Activated T-cell treated with anti-CD3 and anti-CD28 coated beads, Interleukin-2, amount 50 U/mL, for 72 hours (primary cell): ENCODE measurements at regions not wholly inside any gene's neighbourhood (a gene's known extent, or its start where the extent isn't known, plus 50 kb on each side); places are given as distances from the start of the nearest gene placed in this dataset.
"Not testable (repeated sequence)": the region's sequence is repeated elsewhere in the genome, so short reads cannot be mapped to it uniquely, and the experiment has no call there.

ENCODE experiments used
- ATAC-seq, 2 donors: fragments of 150-1000 bp; cut with Tn5 transposase; replicated peaks in 1 of 2; 2 replicates each; pipeline ENCODE4 v1.10.0; 2021; ENCODE audit warnings: moderate library complexity in 2 of 2, mild to moderate bottlenecking in 1 of 2
- DNase-seq, 2 donors: peaks; one replicate each; pipeline ENCODE4 v3.0.0; 2021 to 2022; ENCODE audit warnings: mixed read lengths in 1 of 2
- H3K27ac Mint-ChIP-seq: one replicate; pipeline ENCODE4 v1.8.0; 2022; ENCODE audit warnings: mild to moderate bottlenecking, moderate library complexity, mixed read lengths
- H3K27me3 Mint-ChIP-seq: one replicate; pipeline ENCODE4 v1.8.0; 2022; ENCODE audit warnings: low read depth, mixed read lengths
- H3K36me3 Mint-ChIP-seq, 2 donors: one replicate each; pipeline ENCODE4 v1.8.0; 2022; ENCODE audit warnings: mixed read lengths in 2 of 2, mild to moderate bottlenecking in 1 of 2; ENCODE audit not compliant: insufficient read depth in 2 of 2
- H3K4me1 Mint-ChIP-seq: one replicate; pipeline ENCODE4 v1.8.0; 2022; ENCODE audit warnings: low read depth, mixed read lengths
- H3K4me3 Mint-ChIP-seq, 2 donors: one replicate each; pipeline ENCODE4 v1.8.0; 2022; ENCODE audit warnings: mild to moderate bottlenecking in 2 of 2, mixed read lengths in 2 of 2, moderate library complexity in 2 of 2
- H3K9me3 Mint-ChIP-seq, 2 donors: one replicate each; pipeline ENCODE4 v1.8.0; 2022; ENCODE audit warnings: mixed read lengths in 2 of 2

DNA sequence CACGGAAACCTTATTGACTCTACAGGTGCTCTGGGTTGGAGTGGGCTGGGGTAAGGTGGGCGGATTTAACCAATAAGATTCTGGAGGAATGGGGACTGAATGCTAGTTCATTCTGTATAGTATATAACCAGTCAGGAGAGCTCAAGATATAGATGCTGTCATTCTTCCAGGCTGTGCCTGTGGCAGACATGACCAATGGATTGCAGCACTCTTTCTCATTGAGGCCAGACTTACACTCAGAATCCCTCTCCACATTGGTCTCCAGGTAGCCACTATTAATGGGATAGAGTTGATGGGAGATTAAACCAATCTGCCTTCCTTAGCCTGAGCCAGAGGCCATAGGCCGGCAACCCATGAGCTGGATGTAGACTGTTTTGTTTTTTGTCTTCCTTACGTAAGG is 82.8 kb upstream of the MEF2A start:
- no peak for DNase-seq
- Mint-ChIP-seq H3K9me3 (no peaks in the 10 kb centered on the region), H3K4me3 (no peak overlapping the region), H3K27me3 (peaks cover 12% of the 10 kb centered on the region), H3K27ac (no peak overlapping the region), H3K36me3 (peaks cover 3% of the 10 kb centered on the region in 2 donors), H3K4me1 (peaks cover 28% of the 10 kb centered on the region)
- ATAC-seq = no peak

DNA sequence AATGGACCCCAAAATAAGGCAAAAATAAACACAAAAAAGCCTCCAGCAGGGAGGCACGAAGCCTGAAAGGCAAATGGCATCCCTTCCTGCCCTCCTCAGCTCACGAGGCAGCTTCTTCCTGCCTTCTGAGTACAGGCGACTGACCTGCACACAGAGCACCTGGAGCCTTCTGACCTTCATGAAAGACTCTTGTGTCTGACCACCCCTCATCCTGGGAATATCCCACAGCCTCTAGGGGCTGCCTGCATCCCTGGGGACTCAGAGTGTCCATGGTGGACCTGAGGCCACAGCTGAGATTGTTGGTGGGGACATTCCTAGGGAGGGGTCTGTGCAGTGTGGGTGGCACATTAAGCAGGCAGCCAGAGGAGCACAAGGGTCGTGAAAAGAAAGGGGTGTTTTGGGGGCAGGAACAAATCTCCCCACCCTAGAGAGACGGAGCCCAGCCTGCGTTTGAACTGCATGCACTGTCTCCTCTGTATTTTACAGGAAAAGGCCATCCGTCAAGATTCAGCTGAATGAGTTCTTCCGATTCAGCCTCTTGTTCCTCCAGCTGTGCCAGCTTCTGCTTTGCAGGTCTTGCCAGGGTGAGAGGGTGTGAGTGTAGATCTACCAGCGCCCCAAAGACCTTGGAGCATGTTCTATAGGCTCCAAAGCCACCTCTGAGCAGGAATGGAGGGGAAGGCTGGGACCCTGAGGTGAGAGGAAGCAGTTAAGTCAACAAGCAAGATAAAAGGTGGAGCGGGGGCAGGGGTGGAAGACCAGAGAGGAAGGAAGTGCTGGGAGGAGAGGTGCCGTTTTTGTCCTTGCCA is 80.4 kb upstream of the MEF2A start:
- peaks cover 25% of the 10 kb centered on the region for H3K4me1 Mint-ChIP-seq
- no peak overlapping the region for H3K27ac Mint-ChIP-seq
- no peaks in the 10 kb centered on the region for H3K9me3 Mint-ChIP-seq
- ATAC-seq (no peak), DNase-seq (no peak)
- peaks cover 12% of the 10 kb centered on the region for H3K27me3 Mint-ChIP-seq
- peak overlapping the region; percentile 58 to 76 for H3K4me3 Mint-ChIP-seq
- peaks cover 3% of the 10 kb centered on the region in 2 donors for H3K36me3 Mint-ChIP-seq

DNA sequence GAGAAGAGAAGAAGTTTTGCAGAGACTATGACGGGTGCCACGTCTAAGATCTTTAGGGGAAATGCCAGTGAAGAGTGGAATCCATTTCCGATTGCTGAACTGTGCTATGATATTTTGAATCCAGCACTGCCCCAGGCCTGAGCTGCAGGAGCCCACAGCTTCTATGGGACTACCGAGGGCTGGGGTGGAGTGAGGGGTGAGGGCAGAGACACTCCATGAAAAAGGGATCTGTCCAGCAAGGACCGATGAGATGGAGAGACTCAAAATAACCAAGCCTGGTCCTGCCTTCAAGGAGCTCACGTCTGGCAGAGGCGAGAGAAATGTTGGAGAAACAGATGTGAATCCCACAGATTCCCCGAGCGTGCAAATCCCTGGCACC is 79.8 kb upstream of the MEF2A start:
- H3K27ac Mint-ChIP-seq = no peak overlapping the region
- H3K36me3 Mint-ChIP-seq = peaks cover 3% of the 10 kb centered on the region in 2 donors
- DNase-seq = no peak
- peaks cover 12% of the 10 kb centered on the region for H3K27me3 Mint-ChIP-seq
- ATAC-seq = no peak
- H3K9me3 Mint-ChIP-seq = no peaks in the 10 kb centered on the region
- peaks cover 25% of the 10 kb centered on the region for H3K4me1 Mint-ChIP-seq
- peak overlapping the region; percentile 58 to 76 for H3K4me3 Mint-ChIP-seq

DNA sequence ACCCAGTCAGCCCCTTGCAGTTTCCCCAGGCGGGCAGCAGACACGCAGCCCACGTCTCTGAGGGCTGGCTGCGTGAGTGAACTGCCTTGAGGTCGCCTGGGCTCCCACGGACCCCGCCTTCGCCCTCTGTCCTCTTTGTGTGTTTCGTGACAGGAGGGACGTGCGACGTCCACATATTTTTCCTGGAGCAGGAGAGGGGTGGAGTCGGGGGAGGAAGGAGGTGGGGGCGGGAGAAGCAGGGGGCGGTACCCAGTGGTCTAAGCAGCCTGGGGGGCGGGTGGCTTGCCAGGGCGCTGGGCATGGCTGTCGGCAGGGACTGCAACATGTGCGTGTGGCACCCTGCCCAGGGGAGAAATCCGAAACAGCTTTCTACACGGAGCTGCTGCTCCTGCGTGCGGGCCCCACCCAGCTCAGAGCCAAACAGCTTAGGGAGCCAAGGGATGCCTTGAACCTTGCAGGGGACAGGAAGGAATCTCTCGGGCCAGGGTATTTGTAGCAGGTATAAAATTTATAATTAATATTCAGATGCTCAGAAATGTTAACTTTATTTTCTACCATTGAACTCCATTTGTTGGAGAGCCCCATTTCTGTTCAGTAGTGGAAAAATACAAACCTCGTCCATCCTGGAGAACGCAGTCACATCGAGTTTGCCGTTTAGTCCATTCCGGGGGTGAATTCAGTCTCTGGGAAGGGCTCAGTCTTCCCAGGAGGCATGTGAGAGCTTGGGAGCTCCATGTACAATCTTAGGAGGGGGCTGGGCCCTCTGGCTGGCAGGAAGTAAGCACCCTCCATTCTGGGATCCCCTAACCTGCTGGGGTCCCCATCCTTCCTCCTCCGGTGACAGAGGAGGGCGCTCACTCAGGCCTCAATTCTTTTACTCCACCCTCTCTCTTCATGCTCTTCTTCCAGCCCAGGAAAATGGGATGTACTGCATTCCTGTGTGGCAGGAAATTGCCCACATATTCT is 79.1 kb upstream of the MEF2A start:
- peak overlapping the region in 1 of 2 donors; percentile 76 for H3K4me3 Mint-ChIP-seq
- peaks cover 25% of the 10 kb centered on the region for H3K4me1 Mint-ChIP-seq
- no peaks in the 10 kb centered on the region for H3K9me3 Mint-ChIP-seq
- DNase-seq (peak in 1 of 2 donors; percentile 17), ATAC-seq (peak; percentile 37 to 52)
- H3K27ac Mint-ChIP-seq = no peak overlapping the region
- peaks cover 3% of the 10 kb centered on the region in 2 donors for H3K36me3 Mint-ChIP-seq
- H3K27me3 Mint-ChIP-seq = peaks cover 12% of the 10 kb centered on the region

DNA sequence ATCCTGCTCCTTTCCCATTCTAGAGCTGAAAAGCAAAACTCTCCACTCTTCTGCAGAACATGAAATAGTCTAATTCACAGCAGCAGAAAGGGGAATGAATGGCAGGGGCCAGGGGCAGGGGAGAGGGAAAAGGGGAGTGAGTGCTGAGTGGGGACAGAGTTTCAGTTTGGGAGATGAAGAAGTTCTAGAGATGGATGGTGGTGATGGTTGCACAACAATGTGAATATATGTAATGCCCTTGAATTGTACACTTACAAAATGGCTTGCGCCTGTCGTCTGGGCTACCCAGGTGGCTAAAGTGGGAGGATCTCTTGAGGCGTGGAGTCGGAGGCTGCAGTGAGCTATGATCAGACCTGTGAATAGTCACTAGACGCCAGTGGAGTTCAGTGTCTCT is 78.5 kb upstream of the MEF2A start:
- Mint-ChIP-seq H3K27ac (no peak overlapping the region), H3K27me3 (peaks cover 12% of the 10 kb centered on the region), H3K4me1 (peaks cover 20% of the 10 kb centered on the region), H3K36me3 (peaks cover 0 to 3% of the 10 kb centered on the region in 2 donors), H3K9me3 (no peaks in the 10 kb centered on the region), H3K4me3 (peak overlapping the region in 1 of 2 donors; percentile 76)
- no peak for ATAC-seq
- DNase-seq = no peak

DNA sequence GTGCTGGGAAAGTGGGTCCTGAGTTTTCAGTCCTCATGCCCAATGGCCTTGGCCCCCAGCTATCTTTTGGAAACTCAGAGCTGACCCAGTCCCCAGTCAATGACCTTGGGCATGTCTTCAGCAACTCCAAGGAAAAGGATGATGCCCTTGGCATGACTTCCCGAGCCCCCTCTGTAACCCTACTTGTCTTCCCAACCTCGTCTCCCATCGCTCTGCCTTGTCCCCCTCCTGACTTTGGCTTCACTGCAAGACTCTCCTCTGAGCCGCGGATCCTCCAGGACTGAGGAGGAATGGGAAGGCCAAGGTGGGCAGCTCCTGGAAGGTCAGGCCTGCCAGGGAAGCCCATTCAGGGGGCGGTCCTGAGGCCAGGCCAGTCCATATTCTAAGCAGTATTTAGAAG is 73.5 kb upstream of the MEF2A start:
- H3K4me3 Mint-ChIP-seq = no peak overlapping the region
- H3K9me3 Mint-ChIP-seq = no peaks in the 10 kb centered on the region
- peaks cover 16% of the 10 kb centered on the region for H3K4me1 Mint-ChIP-seq
- ATAC-seq = no peak
- H3K27me3 Mint-ChIP-seq = peaks cover under 1% of the 10 kb centered on the region
- no peaks in the 10 kb centered on the region for H3K36me3 Mint-ChIP-seq
- no peak overlapping the region for H3K27ac Mint-ChIP-seq
- DNase-seq = no peak

DNA sequence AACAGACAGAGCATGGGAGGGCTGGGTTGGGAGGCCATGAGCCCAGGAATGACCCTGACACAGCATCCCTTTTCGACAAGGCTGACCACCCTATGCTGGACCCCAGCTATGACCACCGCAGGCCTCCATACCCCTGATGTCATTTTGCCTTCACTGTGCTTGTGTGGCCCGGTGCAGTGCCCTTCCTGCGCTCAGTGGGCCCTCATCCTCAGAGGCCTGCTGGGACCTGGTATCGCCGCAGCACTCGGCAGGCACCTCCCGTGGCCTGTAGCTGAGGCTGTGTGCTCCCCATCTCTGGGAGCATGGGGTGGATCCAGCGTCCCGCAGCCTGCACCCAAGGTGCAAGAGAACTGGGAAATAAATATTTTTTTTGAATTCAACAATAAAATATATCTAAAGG is 73.1 kb upstream of the MEF2A start:
- H3K4me1 Mint-ChIP-seq = peaks cover 14% of the 10 kb centered on the region
- DNase-seq = no peak
- H3K27ac Mint-ChIP-seq = no peak overlapping the region
- peaks cover 5% of the 10 kb centered on the region for H3K27me3 Mint-ChIP-seq
- no peak overlapping the region for H3K4me3 Mint-ChIP-seq
- no peak for ATAC-seq
- H3K36me3 Mint-ChIP-seq = no peaks in the 10 kb centered on the region
- H3K9me3 Mint-ChIP-seq = no peaks in the 10 kb centered on the region

DNA sequence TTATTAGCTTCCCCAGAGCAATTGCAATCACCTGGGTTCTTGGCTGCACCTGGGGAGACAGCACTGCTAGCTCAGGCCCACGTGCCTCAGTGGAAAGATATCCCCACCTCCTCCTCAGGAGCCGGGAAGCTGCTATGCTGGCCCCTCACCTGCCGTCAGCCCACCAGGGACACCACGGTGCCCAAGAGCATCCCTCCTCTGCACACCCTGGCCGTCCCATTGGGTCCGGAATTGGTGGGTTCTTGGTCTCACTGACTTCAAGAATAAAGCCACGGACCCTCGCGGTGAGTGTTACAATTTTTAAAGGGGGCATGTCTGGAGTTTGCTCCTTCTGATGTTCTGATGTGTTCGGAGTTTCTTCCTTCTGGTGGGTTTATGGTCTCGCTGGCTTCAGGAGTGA is 72.3 kb upstream of the MEF2A start:
- Mint-ChIP-seq H3K4me1 (peaks cover 17% of the 10 kb centered on the region), H3K27me3 (peaks cover 8% of the 10 kb centered on the region), H3K36me3 (peaks cover 0 to under 1% of the 10 kb centered on the region in 2 donors), H3K4me3 (no peak overlapping the region), H3K9me3 (peaks cover 0 to 3% of the 10 kb centered on the region in 2 donors), H3K27ac (no peak overlapping the region)
- DNase-seq (no peak), ATAC-seq (no peak)

DNA sequence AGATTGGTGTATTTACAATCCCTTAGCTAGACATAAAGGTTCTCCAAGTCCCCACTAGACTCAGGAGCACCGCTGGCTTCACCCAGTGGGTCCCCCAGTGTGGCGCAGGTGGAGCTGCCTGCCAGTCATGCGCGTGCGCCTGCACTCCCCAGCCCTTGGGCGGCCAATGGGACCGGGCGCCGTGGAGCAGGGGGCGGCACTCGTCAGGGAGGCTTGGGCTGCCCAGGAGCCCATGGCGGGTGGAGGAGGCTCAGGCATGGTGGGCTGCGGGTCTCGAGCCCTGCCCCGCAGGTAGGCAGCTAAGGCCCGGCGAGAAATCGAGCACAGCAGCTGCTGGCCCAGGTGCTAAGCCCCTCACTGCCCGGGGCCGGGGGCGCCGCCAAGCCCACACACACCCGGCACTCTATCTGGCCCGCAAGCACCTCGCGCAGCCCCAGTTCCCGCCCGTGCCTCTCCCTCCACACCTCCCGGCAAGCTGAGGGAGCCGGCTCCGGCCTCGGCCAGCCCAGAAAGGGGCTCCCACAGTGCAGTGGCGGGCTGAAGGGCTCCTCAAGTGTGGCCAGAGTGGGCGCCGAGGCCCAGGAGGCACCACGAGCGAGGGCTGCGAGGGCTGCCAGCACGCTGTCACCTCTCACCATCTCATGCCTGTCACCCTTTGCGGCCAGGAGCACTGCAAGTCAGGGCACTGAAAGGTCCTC is 71.1 kb upstream of the MEF2A start:
- peaks cover 18% of the 10 kb centered on the region for H3K27me3 Mint-ChIP-seq
- H3K4me3 Mint-ChIP-seq, H3K36me3 Mint-ChIP-seq, H3K9me3 Mint-ChIP-seq, H3K27ac Mint-ChIP-seq, DNase-seq, ATAC-seq: not testable (repeated sequence)
- H3K4me1 Mint-ChIP-seq = peaks cover 27% of the 10 kb centered on the region

DNA sequence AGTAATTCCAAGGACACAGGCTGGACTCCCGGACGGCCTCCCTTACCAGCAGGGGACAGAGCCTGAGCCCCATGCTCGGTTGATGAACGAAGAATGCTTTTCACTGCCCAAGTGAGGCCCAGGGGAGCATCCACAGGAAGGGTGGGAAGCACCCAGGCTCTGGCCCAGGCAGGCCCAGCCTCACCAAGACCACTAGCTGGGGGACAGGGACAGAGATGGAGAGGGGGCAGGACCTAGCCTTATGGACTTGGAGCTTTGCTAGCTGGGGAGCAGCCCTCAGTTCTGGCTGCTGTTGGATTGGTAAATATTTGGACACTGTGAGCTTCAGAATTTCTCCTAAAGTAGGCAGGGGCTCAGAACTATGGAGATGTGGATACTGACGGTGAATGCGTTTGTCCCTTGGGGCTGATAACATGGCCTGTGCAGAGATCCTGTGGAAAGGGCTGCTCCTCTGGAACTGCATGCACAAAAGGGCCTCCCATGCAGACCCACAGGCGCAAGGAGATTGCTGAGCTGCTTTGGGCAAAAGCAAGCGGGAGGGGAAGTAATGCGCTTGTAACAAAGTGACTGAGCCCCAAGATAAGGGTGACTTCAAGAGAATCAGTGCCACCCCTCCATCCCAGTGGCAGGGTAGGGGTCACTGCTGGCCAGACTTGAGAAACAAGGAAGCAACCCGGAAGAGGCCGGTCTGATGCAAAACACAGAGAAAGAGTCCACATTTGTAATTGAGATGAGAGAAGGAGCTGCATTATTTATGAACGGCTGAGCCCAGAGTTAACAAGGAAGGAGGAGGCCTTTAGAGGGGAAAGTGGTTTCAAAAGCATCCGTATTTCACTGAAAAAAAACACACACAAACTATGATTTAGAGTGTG is 70.1 kb upstream of the MEF2A start:
- H3K27me3 Mint-ChIP-seq = peaks cover 18% of the 10 kb centered on the region
- H3K27ac Mint-ChIP-seq = no peak overlapping the region
- H3K4me3 Mint-ChIP-seq = peak overlapping the region; percentile 23 to 47
- peaks cover 0 to 2% of the 10 kb centered on the region in 2 donors for H3K36me3 Mint-ChIP-seq
- H3K9me3 Mint-ChIP-seq = peaks cover 0 to 5% of the 10 kb centered on the region in 2 donors
- ATAC-seq = peak; percentile 27 to 45
- H3K4me1 Mint-ChIP-seq = peaks cover 31% of the 10 kb centered on the region
- DNase-seq = no peak

DNA sequence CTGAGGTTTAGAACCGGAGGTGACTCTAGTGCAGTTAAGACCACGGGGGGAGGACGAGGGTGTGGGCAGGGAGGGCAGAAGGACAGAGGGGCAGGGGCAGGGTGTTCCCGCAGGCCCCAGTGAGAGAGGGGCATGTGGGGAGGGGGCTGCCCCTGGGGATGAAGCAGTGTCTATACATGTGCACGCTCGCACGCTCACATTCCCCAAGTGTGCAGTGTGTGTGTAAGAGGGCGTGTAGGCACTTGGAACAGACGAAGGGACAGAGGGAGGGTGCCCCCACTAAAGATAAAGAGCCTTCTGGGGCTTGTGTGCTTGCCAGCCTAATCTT is 69.5 kb upstream of the MEF2A start:
- H3K9me3 Mint-ChIP-seq = peaks cover 0 to 5% of the 10 kb centered on the region in 2 donors
- DNase-seq = no peak
- ATAC-seq = peak; percentile 53 to 71
- peaks cover 0 to 2% of the 10 kb centered on the region in 2 donors for H3K36me3 Mint-ChIP-seq
- H3K27me3 Mint-ChIP-seq = peaks cover 18% of the 10 kb centered on the region
- peaks cover 36% of the 10 kb centered on the region for H3K4me1 Mint-ChIP-seq
- peak overlapping the region in 1 of 2 donors; percentile 47 for H3K4me3 Mint-ChIP-seq
- H3K27ac Mint-ChIP-seq = no peak overlapping the region

DNA sequence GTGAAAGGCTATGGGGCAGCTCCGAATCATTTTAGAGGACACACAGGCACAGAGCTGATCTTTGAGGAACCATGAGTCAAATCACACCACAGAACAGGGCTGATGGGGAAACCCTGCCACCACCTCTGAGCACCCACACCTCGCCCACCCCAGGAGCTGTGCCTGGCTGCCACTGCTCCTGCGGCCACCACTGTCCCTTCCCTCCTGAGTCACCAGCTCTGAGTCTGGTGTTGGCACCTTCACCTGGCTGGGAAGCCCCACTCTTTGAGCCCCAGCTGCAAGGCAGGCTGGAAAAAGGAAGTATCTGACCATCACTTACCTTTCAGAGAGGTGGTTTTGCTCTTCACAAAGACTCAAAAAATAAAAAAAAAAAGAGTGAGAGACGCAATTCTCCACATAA is 63.6 kb upstream of the MEF2A start:
- Mint-ChIP-seq H3K36me3 (peaks cover 0 to 2% of the 10 kb centered on the region in 2 donors), H3K4me1 (peaks cover 62% of the 10 kb centered on the region), H3K27ac (peak overlapping the region; percentile 74), H3K9me3 (peaks cover 0 to 7% of the 10 kb centered on the region in 2 donors), H3K27me3 (peaks cover 18% of the 10 kb centered on the region), H3K4me3 (peak overlapping the region; percentile 50 to 76)
- DNase-seq (peak; percentile 74 to 82), ATAC-seq (peak; percentile 87 to 90)
